K562 (cell line): ENCODE measurements at regions not wholly inside any gene's neighbourhood (a gene's known extent, or its start where the extent isn't known, plus 50 kb on each side); places are given as distances from the start of the nearest gene placed in this dataset.

Experiments
- ATAC-seq: fragments of 200-7000 bp; cut with Tn5 transposase; 3 replicates; pipeline ENCODE4 v1.9.1; 2020; ENCODE audit warnings: moderate library complexity
- BruUV-seq: library from RNA; stranded (reverse); fragments of 400-500 nt; replicated peaks from 2 replicates; lab custom pipeline; 2021; lab: Mats Ljungman, UMichigan
- CTCF ChIA-PET: fragments of 300-600 bp; formaldehyde crosslinking; extraction: SDS; loops from one replicate; lab custom pipeline; 2021; ENCODE audit warnings: low intra/inter-chr PET ratio; lab: Yijun Ruan, JAX
- POLR2A ChIA-PET: fragments of 300-600, 350-650 bp; sonication (Branson Sonifier 250); formaldehyde crosslinking; extraction: SDS; loops from one replicate; lab custom pipeline; 2021; ENCODE audit warnings: antibody characterized with exemption, inconsistent platforms; lab: Yijun Ruan, JAX
- DNase-seq, 4 experiments: peaks; one replicate each; pipeline versions ENCODE4 v3.0.0 to v3.0.0-alpha.2; 2011 to 2018; ENCODE audit warnings: low spot score in 3 of 4, mixed read lengths in 3 of 4; ENCODE audit errors: extremely low read depth in 1 of 4
- FAIRE-seq: peaks from 2 replicates; lab custom pipeline; 2011; peaks lifted over from hg19 to GRCh38; lab: Jason Lieb, UNC
- H2AFZ ChIP-seq: 2 replicates; pipeline ENCODE4 v1.6.0; 2011; ENCODE audit warnings: low read depth, low read length, control low read depth, inconsistent platforms
- H3K27ac ChIP-seq: fragments of 200-600 bp; 3 replicates; pipeline ENCODE4 v1.8.0; 2011; ENCODE audit warnings: low read depth, mild to moderate bottlenecking, control low read depth, inconsistent platforms, low read length, moderate library complexity, mixed read lengths; ENCODE audit errors: extremely low read depth
- H3K27me3 ChIP-seq, 2 experiments: fragments of 300-600 bp in 1 of 2; 2 replicates in 1 of 2; 3 replicates in 1 of 2; pipeline versions ENCODE4 v1.6.0 to v1.8.0; 2011; ENCODE audit warnings: inconsistent platforms in 2 of 2, low read length in 2 of 2, mild to moderate bottlenecking in 1 of 2, mixed read lengths in 1 of 2, moderate library complexity in 1 of 2; ENCODE audit not compliant: control insufficient read depth in 2 of 2, insufficient read depth in 2 of 2
- H3K36me3 ChIP-seq: fragments of 300-600 bp; 3 replicates; pipeline ENCODE4 v1.8.0; 2011; ENCODE audit warnings: mild to moderate bottlenecking, low read length, inconsistent platforms; ENCODE audit not compliant: control insufficient read depth, insufficient read depth
- H3K4me1 ChIP-seq, 2 experiments: fragments of 200-600 bp in 1 of 2; replicated peaks in 1 of 2; 2 replicates in 1 of 2; 3 replicates in 1 of 2; pipeline versions ENCODE4 v1.5.1 to v1.8.0; 2011; ENCODE audit warnings: inconsistent platforms in 2 of 2, low read length in 2 of 2, mild to moderate bottlenecking in 1 of 2, mixed read lengths in 1 of 2, moderate library complexity in 1 of 2; ENCODE audit not compliant: control insufficient read depth in 2 of 2, insufficient read depth in 2 of 2
- H3K4me2 ChIP-seq: 2 replicates; pipeline ENCODE4 v1.6.1; 2011; ENCODE audit warnings: low read length, control low read depth, inconsistent platforms, mixed read lengths; ENCODE audit not compliant: insufficient read depth
- H3K4me3 ChIP-seq: fragments of 200-600 bp; sonication (generic), shearing (Covaris generic); 2 replicates; pipeline ENCODE4 v1.5.1; 2016; ENCODE audit warnings: control low read depth, inconsistent platforms
- H3K79me2 ChIP-seq: fragments of 200-600 bp; 3 replicates; pipeline ENCODE4 v1.8.0; 2011; ENCODE audit warnings: low read length, inconsistent platforms; ENCODE audit not compliant: control insufficient read depth, insufficient read depth
- H3K9ac ChIP-seq, 2 experiments: 2 replicates each; pipeline versions ENCODE4 v1.6.0 to v1.6.1; 2011; ENCODE audit warnings: low read depth in 2 of 2, low read length in 2 of 2, control low read depth in 1 of 2, inconsistent platforms in 1 of 2, mild to moderate bottlenecking in 1 of 2, mixed read lengths in 1 of 2; ENCODE audit not compliant: insufficient read depth in 1 of 2
- H3K9me1 ChIP-seq: one replicate; pipeline ENCODE4 v1.6.0; 2011; ENCODE audit warnings: inconsistent platforms, mild to moderate bottlenecking, low read length, moderate library complexity; ENCODE audit not compliant: control insufficient read depth, insufficient read depth
- H3K9me3 ChIP-seq: replicated peaks from 2 replicates; pipeline ENCODE4 v1.5.1; 2011; ENCODE audit warnings: low read depth, low read length, inconsistent platforms; ENCODE audit not compliant: control insufficient read depth, insufficient read depth
- H4K20me1 ChIP-seq: replicated peaks from 2 replicates; pipeline ENCODE4 v1.6.1; 2011; ENCODE audit warnings: low read length, inconsistent platforms, mixed read lengths; ENCODE audit not compliant: control insufficient read depth, insufficient read depth
- COPS2 ChIP-seq: fragments of 450-650 bp; conservative IDR thresholded peaks from 2 replicates; pipeline ENCODE4 v1.6.1; 2016; ENCODE audit warnings: mild to moderate bottlenecking, moderate library complexity
- CREBBP ChIP-seq: IDR thresholded peaks from one replicate; pipeline ENCODE4 v1.6.1; 2012; ENCODE audit warnings: low read depth, mild to moderate bottlenecking, control low read depth, inconsistent platforms, low read length
- FOXP1 ChIP-seq: sonication (generic); formaldehyde crosslinking; IDR thresholded peaks from 2 replicates; pipeline ENCODE4 v1.8.0; 2022; ENCODE audit warnings: mild to moderate bottlenecking, missing genetic modification reagents
- HDAC6 ChIP-seq: IDR thresholded peaks from 2 replicates; pipeline ENCODE4 v1.6.1; 2012; ENCODE audit warnings: low read depth, mild to moderate bottlenecking, control low read depth, inconsistent platforms, low read length, moderate library complexity
- KLF16 ChIP-seq: IDR thresholded peaks from 2 replicates; pipeline ENCODE4 v1.6.1; 2016; ENCODE audit warnings: antibody characterized with exemption
- LARP7 ChIP-seq: fragments of 450-650 bp; IDR thresholded peaks from 2 replicates; pipeline ENCODE4 v1.6.1; 2016
- SLC30A9 ChIP-seq: fragments of 250-450 bp; sonication (Bioruptor Pico); IDR thresholded peaks from 2 replicates; pipeline ENCODE4 v1.8.0; 2022; ENCODE audit warnings: mild to moderate bottlenecking, moderate library complexity
- STAT6 ChIP-seq: sonication (generic); formaldehyde crosslinking; IDR thresholded peaks from 2 replicates; pipeline ENCODE4 v1.8.1; 2023; ENCODE audit warnings: mild to moderate bottlenecking, missing genetic modification reagents
- ZNF124 ChIP-seq: sonication (generic); formaldehyde crosslinking; IDR thresholded peaks from 2 replicates; pipeline ENCODE4 v1.8.1; 2022; ENCODE audit warnings: missing genetic modification reagents
- ZNF316 ChIP-seq: fragments of 450-650 bp; IDR thresholded peaks from 2 replicates; pipeline ENCODE4 v1.6.1; 2016
- ZNF696 ChIP-seq: fragments of 250-450 bp; sonication (Bioruptor Pico); conservative IDR thresholded peaks from 2 replicates; pipeline ENCODE4 v1.4.0; 2020; ENCODE audit warnings: mild to moderate bottlenecking, moderate library complexity
- WGBS: fragments of 100-300 bp; shearing (Covaris generic); methylation state at CpG from one replicate; pipeline ENCODE4 v1.1.6; 2016; ENCODE audit warnings: low coverage, mixed read lengths; ENCODE audit not compliant: insufficient coverage; ENCODE audit errors: missing lambda C conversion rate; 5-methylcytosine and 5-hydroxymethylcytosine counted together
- in situ Hi-C: fragments of 300-500 bp; cut with MboI; formaldehyde crosslinking; loops from 4 replicates; pipeline ENCODE4 v1.15.0; 2018; ENCODE audit warnings: inconsistent platforms, mixed read lengths
- intact Hi-C: fragments of 100-400 bp; cut with micrococcal nuclease; formaldehyde crosslinking; loops from 2 replicates; pipeline ENCODE4 v1.14.2; 2022

GRCh38 chr11:87440076-87440770 lies 402.5 kb downstream of the TMEM135 start:
- ATAC-seq (no peak), DNase-seq (no peak), FAIRE-seq (no peak)
- Histone ChIP-seq H2AFZ (no peak overlapping the region), H3K9me1 (no peaks in the 10 kb centered on the region), H3K36me3 (no peaks in the 10 kb centered on the region), H3K9ac (no peak overlapping the region), H3K27ac (no peak overlapping the region), H3K4me1 (no peaks in the 10 kb centered on the region), H3K27me3 (no peaks in the 10 kb centered on the region), H3K4me2 (no peak overlapping the region), H3K79me2 (no peaks in the 10 kb centered on the region), H4K20me1 (no peaks in the 10 kb centered on the region), H3K4me3 (no peak overlapping the region), H3K9me3 (no peaks in the 10 kb centered on the region)
- POLR2A ChIA-PET = no interaction called here
- BruUV-seq = no TSS peak
- TF ChIP-seq SLC30A9 (CRISPR knock-in tag) (no peak), STAT6 (CRISPR knock-in tag) (no peak), FOXP1 (CRISPR knock-in tag) (no peak), CREBBP (no peak), KLF16 (no peak), HDAC6 (no peak), COPS2 (no peak), ZNF124 (CRISPR knock-in tag) (no peak), ZNF316 (no peak), ZNF696 (CRISPR knock-in tag) (no peak), LARP7 (no peak)
- in situ Hi-C loops (no loop called here), intact Hi-C loops (no loop called here)
- 0% methylated on average over 3 of the region's 3 CpGs for WGBS
- CTCF ChIA-PET = no interaction called here
